MM.1S (cell line): ENCODE measurements at regions not wholly inside any gene's neighbourhood (a gene's known extent, or its start where the extent isn't known, plus 50 kb on each side); places are given as distances from the start of the nearest gene placed in this dataset.

Experiments
- DNase-seq: peaks from one replicate; pipeline ENCODE4 v3.0.0-alpha.2; 2015
- H2AFZ ChIP-seq: fragments of 300-600 bp; sonication (generic); 2 replicates; pipeline ENCODE4 v1.6.0; 2016; ENCODE audit warnings: antibody characterized with exemption, low read length
- H3F3A ChIP-seq: fragments of 300-600 bp; sonication (generic); 2 replicates; pipeline ENCODE4 v1.6.1; 2016; ENCODE audit warnings: mild to moderate bottlenecking, antibody characterized with exemption, low read length, moderate library complexity, mixed read lengths; ENCODE audit not compliant: insufficient read depth
- H3K27ac ChIP-seq: fragments of 300-600 bp; sonication (generic); 2 replicates; pipeline ENCODE4 v1.5.1; 2016; ENCODE audit warnings: mild to moderate bottlenecking, low read length
- H3K27me3 ChIP-seq: fragments of 300-600 bp; sonication (generic); replicated peaks from 2 replicates; pipeline ENCODE4 v1.6.0; 2016; ENCODE audit warnings: low read length; ENCODE audit not compliant: insufficient read depth
- H3K36me3 ChIP-seq: fragments of 300-600 bp; sonication (generic); replicated peaks from 2 replicates; pipeline ENCODE4 v1.6.1; 2016; ENCODE audit warnings: mild to moderate bottlenecking, low read length, mixed read lengths; ENCODE audit not compliant: insufficient read depth
- H3K4me1 ChIP-seq: fragments of 300-600 bp; sonication (generic); 2 replicates; pipeline ENCODE4 v1.6.1; 2016; ENCODE audit warnings: low read length, mixed read lengths
- H3K4me2 ChIP-seq: fragments of 300-600 bp; sonication (generic); 2 replicates; pipeline ENCODE4 v1.6.0; 2016; ENCODE audit warnings: low read depth, low read length
- H3K4me3 ChIP-seq: fragments of 300-600 bp; sonication (generic); 2 replicates; pipeline ENCODE4 v1.5.1; 2016; ENCODE audit warnings: low read length, mixed read lengths
- H3K79me2 ChIP-seq: fragments of 300-600 bp; sonication (generic); 2 replicates; pipeline ENCODE4 v1.6.1; 2016; ENCODE audit warnings: mixed run types, low read length, mixed read lengths
- H3K9ac ChIP-seq: fragments of 300-600 bp; sonication (generic); 2 replicates; pipeline ENCODE4 v1.6.1; 2016; ENCODE audit warnings: low read length, mixed read lengths
- H3K9me2 ChIP-seq: fragments of 300-600 bp; sonication (generic); replicated peaks from 2 replicates; pipeline ENCODE4 v1.6.1; 2016; ENCODE audit warnings: mild to moderate bottlenecking, low read length, mixed read lengths; ENCODE audit not compliant: insufficient read depth
- H3K9me3 ChIP-seq: fragments of 300-600 bp; sonication (generic); replicated peaks from 2 replicates; pipeline ENCODE4 v1.6.1; 2016; ENCODE audit warnings: mild to moderate bottlenecking, low read length, mixed read lengths; ENCODE audit not compliant: insufficient read depth
- H4K20me1 ChIP-seq: fragments of 300-600 bp; sonication (generic); 2 replicates; pipeline ENCODE4 v1.6.1; 2016; ENCODE audit warnings: mild to moderate bottlenecking, low read length, moderate library complexity, mixed read lengths; ENCODE audit not compliant: insufficient read depth
- EZH2 ChIP-seq: fragments of 300-600 bp; sonication (generic); optimal IDR thresholded peaks from 2 replicates; pipeline ENCODE3; 2017; ENCODE audit warnings: low read depth, mild to moderate bottlenecking, antibody characterized with exemption, low read length, mixed read lengths
- EZH2phosphoT487 ChIP-seq: fragments of 300-600 bp; sonication (generic); IDR thresholded peaks from 2 replicates; pipeline ENCODE4 v1.6.1; 2018; ENCODE audit warnings: antibody characterized with exemption, low read length
- TF ChIP-seq, protein P1 (sequence below): fragments of 300-600 bp; sonication (generic); IDR thresholded peaks from 2 replicates; pipeline ENCODE4 v1.5.1; 2016; ENCODE audit warnings: antibody characterized with exemption, low read length, mixed read lengths

GRCh38 chr14:61188978-61189808 is 91.9 kb downstream of the TMEM30B start:
- DNase-seq = no peak
- no peaks in the 10 kb centered on the region for H3K27me3 ChIP-seq
- TF ChIP-seq EZH2 = no peak
- TF ChIP-seq, protein P1, sequence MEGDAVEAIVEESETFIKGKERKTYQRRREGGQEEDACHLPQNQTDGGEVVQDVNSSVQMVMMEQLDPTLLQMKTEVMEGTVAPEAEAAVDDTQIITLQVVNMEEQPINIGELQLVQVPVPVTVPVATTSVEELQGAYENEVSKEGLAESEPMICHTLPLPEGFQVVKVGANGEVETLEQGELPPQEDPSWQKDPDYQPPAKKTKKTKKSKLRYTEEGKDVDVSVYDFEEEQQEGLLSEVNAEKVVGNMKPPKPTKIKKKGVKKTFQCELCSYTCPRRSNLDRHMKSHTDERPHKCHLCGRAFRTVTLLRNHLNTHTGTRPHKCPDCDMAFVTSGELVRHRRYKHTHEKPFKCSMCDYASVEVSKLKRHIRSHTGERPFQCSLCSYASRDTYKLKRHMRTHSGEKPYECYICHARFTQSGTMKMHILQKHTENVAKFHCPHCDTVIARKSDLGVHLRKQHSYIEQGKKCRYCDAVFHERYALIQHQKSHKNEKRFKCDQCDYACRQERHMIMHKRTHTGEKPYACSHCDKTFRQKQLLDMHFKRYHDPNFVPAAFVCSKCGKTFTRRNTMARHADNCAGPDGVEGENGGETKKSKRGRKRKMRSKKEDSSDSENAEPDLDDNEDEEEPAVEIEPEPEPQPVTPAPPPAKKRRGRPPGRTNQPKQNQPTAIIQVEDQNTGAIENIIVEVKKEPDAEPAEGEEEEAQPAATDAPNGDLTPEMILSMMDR = peak; percentile 22
- TF ChIP-seq EZH2phosphoT487 = no peak
- no peaks in the 10 kb centered on the region for H3K4me1 ChIP-seq
- no peak overlapping the region for H2AFZ ChIP-seq
- no peaks in the 10 kb centered on the region for H4K20me1 ChIP-seq
- no peaks in the 10 kb centered on the region for H3K9me2 ChIP-seq
- no peak overlapping the region for H3K4me3 ChIP-seq
- no peaks in the 10 kb centered on the region for H3K36me3 ChIP-seq
- no peak overlapping the region for H3K27ac ChIP-seq
- no peaks in the 10 kb centered on the region for H3K9me3 ChIP-seq
- H3K9ac ChIP-seq = no peak overlapping the region
- H3K79me2 ChIP-seq = no peaks in the 10 kb centered on the region
- H3F3A ChIP-seq = no peaks in the 10 kb centered on the region
- no peak overlapping the region for H3K4me2 ChIP-seq

- Histone ChIP-seq H3K9me3 (no peaks in the 10 kb centered on the region), H3K79me2 (no peaks in the 10 kb centered on the region), H3K27me3 (no peaks in the 10 kb centered on the region), H3K4me2 (no peak overlapping the region), H4K20me1 (no peaks in the 10 kb centered on the region), H3F3A (no peaks in the 10 kb centered on the region), H3K9ac (no peak overlapping the region), H3K27ac (no peak overlapping the region), H3K9me2 (no peaks in the 10 kb centered on the region), H3K4me1 (no peaks in the 10 kb centered on the region), H2AFZ (no peak overlapping the region), H3K4me3 (no peak overlapping the region), H3K36me3 (no peaks in the 10 kb centered on the region)
- no peak for DNase-seq
- no peak for TF ChIP-seq EZH2
- TF ChIP-seq EZH2phosphoT487 = no peak
Measured at GRCh38 chr14:61188196-61188595, 92.9 kb downstream of the TMEM30B start.

- Histone ChIP-seq H3K27ac (no peak overlapping the region), H3F3A (no peaks in the 10 kb centered on the region), H4K20me1 (no peaks in the 10 kb centered on the region), H3K9me3 (no peaks in the 10 kb centered on the region), H2AFZ (no peak overlapping the region), H3K4me3 (no peak overlapping the region), H3K79me2 (no peaks in the 10 kb centered on the region), H3K36me3 (no peaks in the 10 kb centered on the region), H3K4me2 (no peak overlapping the region), H3K9me2 (no peaks in the 10 kb centered on the region), H3K27me3 (no peaks in the 10 kb centered on the region), H3K9ac (no peak overlapping the region), H3K4me1 (no peaks in the 10 kb centered on the region)
- TF ChIP-seq, protein P1 = no peak
- no peak for TF ChIP-seq EZH2
- no peak for TF ChIP-seq EZH2phosphoT487
- no peak for DNase-seq
Measured at GRCh38 chr14:61187196-61187905, 93.8 kb downstream of the TMEM30B start.
